HCT116 (cell line): ENCODE measurements at regions not wholly inside any gene's neighbourhood (a gene's known extent, or its start where the extent isn't known, plus 50 kb on each side); places are given as distances from the start of the nearest gene placed in this dataset.

Source experiments
- ATAC-seq: fragments of 200-7000 bp; cut with Tn5 transposase; 2 replicates; pipeline ENCODE4 v1.9.1; 2020; ENCODE audit warnings: mild to moderate bottlenecking, moderate library complexity
- BruUV-seq: library from RNA; stranded (reverse); fragments of 400-500 nt; replicated peaks from 2 replicates; lab custom pipeline; 2021; lab: Mats Ljungman, UMichigan
- CTCF ChIA-PET: fragments of 300-600 bp; sonication (Branson Sonifier 250); formaldehyde crosslinking; loops from one replicate; lab custom pipeline; 2021; ENCODE audit warnings: antibody characterized with exemption; lab: Charles Lee
- POLR2A ChIA-PET: fragments of 300-600, 350-600 bp; sonication (Branson Sonifier 250); formaldehyde crosslinking; loops from one replicate; lab custom pipeline; 2021; ENCODE audit warnings: antibody characterized with exemption; lab: Charles Lee
- RAD21 ChIA-PET, 2 experiments: fragments of 300-600 bp; sonication (Branson Sonifier 250); formaldehyde crosslinking; loops; one replicate each; lab custom pipeline; 2023; ENCODE audit warnings: low total read pairs in 2 of 2; ENCODE audit not compliant: uncharacterized antibody in 2 of 2, unreplicated experiment in 2 of 2, low non-redundant PET in 1 of 2; lab: Charles Lee
- DNase-seq: peaks from one replicate; pipeline ENCODE4 v3.0.0-alpha.2; 2010; ENCODE audit warnings: low read depth, low spot score
- H2AFZ ChIP-seq: fragments of 200-600 bp; shearing (Covaris generic), sonication (generic); 2 replicates; pipeline ENCODE4 v1.6.1; 2017; ENCODE audit warnings: low read depth, mixed run types, mixed read lengths, antibody characterized with exemption, low read length; ENCODE audit not compliant: poor library complexity, severe bottlenecking
- H3K27ac ChIP-seq: 2 replicates; pipeline ENCODE4 v1.5.1; 2012; ENCODE audit warnings: low read depth, low read length
- H3K27me3 ChIP-seq: fragments of 200-600 bp; sonication (generic); 2 replicates; pipeline ENCODE4 v1.6.1; 2016; ENCODE audit warnings: mixed run types, low read length, mixed read lengths; ENCODE audit not compliant: insufficient read depth
- H3K36me3 ChIP-seq, 2 experiments: fragments of 200-500 bp in 1 of 2; fragments of 200-600 bp in 1 of 2; sonication (Bioruptor generic) in 1 of 2; sonication (generic) in 1 of 2; 2 replicates each; pipeline versions ENCODE4 v1.5.1 to v1.6.1; 2014 to 2016; ENCODE audit warnings: low read length in 2 of 2, inconsistent platforms in 1 of 2, mixed read lengths in 1 of 2, mixed run types in 1 of 2; ENCODE audit not compliant: insufficient read depth in 2 of 2, control insufficient read depth in 1 of 2
- H3K4me1 ChIP-seq, 2 experiments: fragments of 200-600 bp in 1 of 2; sonication (generic) in 1 of 2; 2 replicates each; pipeline versions ENCODE4 v1.5.1 to v1.6.1; 2012 to 2017; ENCODE audit warnings: low read length in 2 of 2, inconsistent platforms in 1 of 2, mild to moderate bottlenecking in 1 of 2, mixed read lengths in 1 of 2, mixed run types in 1 of 2, moderate library complexity in 1 of 2; ENCODE audit not compliant: insufficient read depth in 2 of 2, control insufficient read depth in 1 of 2
- H3K4me2 ChIP-seq: fragments of 200-600 bp; sonication (generic); 2 replicates; pipeline ENCODE4 v1.6.1; 2017; ENCODE audit warnings: mixed run types, low read length, mixed read lengths
- H3K4me3 ChIP-seq, 2 experiments: fragments of 200-600 bp in 1 of 2; sonication (generic) in 1 of 2; replicated peaks in 1 of 2; 2 replicates each; pipeline ENCODE4 v1.5.1; 2011 to 2016; ENCODE audit warnings: low read length in 2 of 2, control low read depth in 1 of 2, low read depth in 1 of 2, mild to moderate bottlenecking in 1 of 2, mixed read lengths in 1 of 2, mixed run types in 1 of 2
- H3K79me2 ChIP-seq: fragments of 200-600 bp; sonication (generic); 2 replicates; pipeline ENCODE4 v1.6.1; 2017; ENCODE audit warnings: mild to moderate bottlenecking, mixed run types, low read length, moderate library complexity, mixed read lengths; ENCODE audit not compliant: insufficient read depth
- H3K9ac ChIP-seq: fragments of 200-600 bp; sonication (generic); 2 replicates; pipeline ENCODE4 v1.6.1; 2016; ENCODE audit warnings: low read length, mixed read lengths
- H3K9me2 ChIP-seq: fragments of 200-600 bp; sonication (generic), shearing (Covaris generic); 2 replicates; pipeline ENCODE4 v1.6.1; 2017; ENCODE audit warnings: mixed run types, mild to moderate bottlenecking, moderate library complexity; ENCODE audit not compliant: insufficient read depth
- H3K9me3 ChIP-seq, 2 experiments: fragments of 200-500 bp in 1 of 2; fragments of 200-600 bp in 1 of 2; sonication (Bioruptor generic) in 1 of 2; sonication (generic) in 1 of 2; 2 replicates each; pipeline ENCODE4 v1.6.1; 2014 to 2017; ENCODE audit warnings: low read length in 2 of 2, mixed read lengths in 2 of 2, inconsistent platforms in 1 of 2, low read depth in 1 of 2, mild to moderate bottlenecking in 1 of 2, mixed run types in 1 of 2, moderate library complexity in 1 of 2; ENCODE audit not compliant: control insufficient read depth in 1 of 2, insufficient read depth in 1 of 2
- H4K20me1 ChIP-seq: fragments of 200-600 bp; sonication (generic), shearing (Covaris generic); 2 replicates; pipeline ENCODE4 v1.6.1; 2017; ENCODE audit warnings: mixed run types, mild to moderate bottlenecking, moderate library complexity; ENCODE audit not compliant: insufficient read depth
- EGR1 ChIP-seq: IDR thresholded peaks from 2 replicates; pipeline ENCODE4 v1.6.1; 2012; ENCODE audit warnings: low read depth
- FOSL1 ChIP-seq: IDR thresholded peaks from 2 replicates; pipeline ENCODE4 v1.6.1; 2012; ENCODE audit warnings: low read depth
- POLR2AphosphoS5 ChIP-seq: IDR thresholded peaks from 2 replicates; pipeline ENCODE4 v1.6.1; 2011; ENCODE audit warnings: mild to moderate bottlenecking, low read depth, low read length, moderate library complexity
- REST ChIP-seq: IDR thresholded peaks from 2 replicates; pipeline ENCODE4 v1.6.1; 2012; ENCODE audit warnings: low read depth
- SRF ChIP-seq: IDR thresholded peaks from 2 replicates; pipeline ENCODE4 v1.6.1; 2012; ENCODE audit warnings: low read depth
- ZNF274 ChIP-seq: fragments of 200-500 bp; sonication (Bioruptor generic); IDR thresholded peaks from 2 replicates; pipeline ENCODE4 v1.6.1; 2014; ENCODE audit warnings: mild to moderate bottlenecking, low read depth, low read length, inconsistent platforms
- intact Hi-C: fragments of 100-400 bp; cut with micrococcal nuclease; formaldehyde crosslinking; loops from 2 replicates; pipeline ENCODE4 v1.10.0; 2022
- TF ChIP-seq, protein P1 (sequence below): IDR thresholded peaks from 2 replicates; pipeline ENCODE4 v1.6.1; 2011; ENCODE audit warnings: mild to moderate bottlenecking, low read length, moderate library complexity; ENCODE audit not compliant: insufficient replicate concordance; ENCODE audit errors: extremely low read depth

GRCh38 chr1:229087906-229088305 is 183.0 kb upstream of the RAB4A start:
- Histone ChIP-seq H3K9ac (no peak overlapping the region), H2AFZ (no peak overlapping the region), H4K20me1 (no peaks in the 10 kb centered on the region), H3K79me2 (no peaks in the 10 kb centered on the region), H3K27me3 (no peaks in the 10 kb centered on the region), H3K4me3 (no peak overlapping the region), H3K9me3 (0 out of 4 replicates have a peak, but pooled peaks cover 0 to 3% of the 10 kb centered on the region in 2 experiments), H3K9me2 (no peaks in the 10 kb centered on the region), H3K4me2 (no peak overlapping the region), H3K4me1 (peaks cover under 1 to 2% of the 10 kb centered on the region in 2 experiments; a peak in 3 of 4 replicates), H3K27ac (no peak overlapping the region), H3K36me3 (no peaks in the 10 kb centered on the region)
- POLR2A ChIA-PET = no interaction called here
- no TSS peak for BruUV-seq
- RAD21 ChIA-PET = no interaction called here
- CTCF ChIA-PET = no interaction called here
- DNase-seq (no peak), ATAC-seq (no peak)
- intact Hi-C loops = no loop called here
- TF ChIP-seq ZNF274 (no peak), REST (no peak), SRF (no peak), FOSL1 (no peak), POLR2AphosphoS5 (no peak), EGR1 (no peak)
- TF ChIP-seq, protein P1, sequence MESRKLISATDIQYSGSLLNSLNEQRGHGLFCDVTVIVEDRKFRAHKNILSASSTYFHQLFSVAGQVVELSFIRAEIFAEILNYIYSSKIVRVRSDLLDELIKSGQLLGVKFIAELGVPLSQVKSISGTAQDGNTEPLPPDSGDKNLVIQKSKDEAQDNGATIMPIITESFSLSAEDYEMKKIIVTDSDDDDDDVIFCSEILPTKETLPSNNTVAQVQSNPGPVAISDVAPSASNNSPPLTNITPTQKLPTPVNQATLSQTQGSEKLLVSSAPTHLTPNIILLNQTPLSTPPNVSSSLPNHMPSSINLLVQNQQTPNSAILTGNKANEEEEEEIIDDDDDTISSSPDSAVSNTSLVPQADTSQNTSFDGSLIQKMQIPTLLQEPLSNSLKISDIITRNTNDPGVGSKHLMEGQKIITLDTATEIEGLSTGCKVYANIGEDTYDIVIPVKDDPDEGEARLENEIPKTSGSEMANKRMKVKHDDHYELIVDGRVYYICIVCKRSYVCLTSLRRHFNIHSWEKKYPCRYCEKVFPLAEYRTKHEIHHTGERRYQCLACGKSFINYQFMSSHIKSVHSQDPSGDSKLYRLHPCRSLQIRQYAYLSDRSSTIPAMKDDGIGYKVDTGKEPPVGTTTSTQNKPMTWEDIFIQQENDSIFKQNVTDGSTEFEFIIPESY = no peak
